ENCODE measurements at regions not wholly inside any gene's neighbourhood (a gene's known extent, or its start where the extent isn't known, plus 50 kb on each side); places are given as distances from the start of the nearest gene placed in this dataset.

GRCh38 chr1:5758000-5758858 is 234.0 kb downstream of the NPHP4 start (continued):
- no peak for TF ChIP-seq ATF3 (IDR thresholded peaks at IDR 0.05)
- no peak for TF ChIP-seq EGR1 (IDR thresholded peaks at IDR 0.05; ENCODE audit: low read depth)
- TF ChIP-seq MAX (IDR thresholded peaks at IDR 0.05) = no peak
- TF ChIP-seq ZNF274 (IDR thresholded peaks at IDR 0.05; ENCODE audit: low read depth, low read length) = no peak
- no peak for TF ChIP-seq POLR2A (IDR thresholded peaks at IDR 0.05; ENCODE audit: borderline replicate concordance, extremely low read depth, insufficient read depth, insufficient read length)
- TF ChIP-seq CBX3 (IDR thresholded peaks at IDR 0.05; ENCODE audit: low read depth) = no peak

GRCh38 chr1:5757187-5757805 is 234.9 kb downstream of the NPHP4 start:
- no peak overlapping the region for H2AFZ ChIP-seq (ENCODE audit: low read depth, low read length, poor library complexity, severe bottlenecking)
- H3K79me2 ChIP-seq (ENCODE audit: insufficient read depth, low read length) = no peaks in the 10 kb centered on the region
- DNase-seq (ENCODE audit: low read depth, low spot score) = no peak
- no peaks in the 10 kb centered on the region for H3K9me2 ChIP-seq (ENCODE audit: insufficient read depth)
- RAD21 ChIA-PET (ENCODE audit: low non-redundant PET in 1 of 2, low total read pairs in 2 of 2, uncharacterized antibody in 2 of 2, unreplicated experiment in 2 of 2) = no interaction called here
- H3K36me3 ChIP-seq (ENCODE audit: control insufficient read depth in 1 of 2, insufficient read depth in 2 of 2, low read length in 2 of 2) = no peaks in the 10 kb centered on the region
- intact Hi-C loops (cut with micrococcal nuclease) = no loop called here
- ATAC-seq = no peak
- POLR2A ChIA-PET = no interaction called here
- no TSS peak for BruUV-seq (replicated peaks)
- no peak overlapping the region for H3K4me2 ChIP-seq (ENCODE audit: low read length)
- H3K9me3 ChIP-seq (ENCODE audit: control insufficient read depth in 1 of 2, insufficient read depth in 1 of 2, low read depth in 1 of 2, low read length in 2 of 2) = peaks cover 0 to 5% of the 10 kb centered on the region in 2 experiments; a peak in 1 of 4 replicates
- CTCF ChIA-PET = no interaction called here
- H3K27me3 ChIP-seq (ENCODE audit: insufficient read depth, low read length) = no peaks in the 10 kb centered on the region
- H3K4me3 ChIP-seq (replicated peaks in 1 of 2; ENCODE audit: low read depth in 1 of 2, low read length in 2 of 2) = no peak overlapping the region
- no peak overlapping the region for H3K9ac ChIP-seq (ENCODE audit: low read length)
- no peaks in the 10 kb centered on the region for H4K20me1 ChIP-seq (ENCODE audit: insufficient read depth)
- no peaks in the 10 kb centered on the region for H3K4me1 ChIP-seq (ENCODE audit: control insufficient read depth in 1 of 2, insufficient read depth in 2 of 2, low read length in 2 of 2)
- H3K27ac ChIP-seq (ENCODE audit: low read depth, low read length) = no peak overlapping the region
- TF ChIP-seq MAX (IDR thresholded peaks at IDR 0.05) (no peak), TCF7L2 (IDR thresholded peaks at IDR 0.05; ENCODE audit: borderline replicate concordance, extremely low read depth, insufficient read depth, insufficient read length) (no peak), SRF (IDR thresholded peaks at IDR 0.05; ENCODE audit: low read depth) (no peak), CBX3 (IDR thresholded peaks at IDR 0.05; ENCODE audit: low read depth) (no peak), RAD21 (IDR thresholded peaks at IDR 0.05; ENCODE audit: low read depth) (no peak), ZNF274 (IDR thresholded peaks at IDR 0.05; ENCODE audit: low read depth, low read length) (no peak), EGR1 (IDR thresholded peaks at IDR 0.05; ENCODE audit: low read depth) (no peak), ZBTB33 (IDR thresholded peaks at IDR 0.05; ENCODE audit: extremely low read depth, insufficient replicate concordance, low read length) (no peak), YY1 (IDR thresholded peaks at IDR 0.05; ENCODE audit: extremely low read depth, insufficient replicate concordance, low read depth, low read length) (no peak), ZFX (IDR thresholded peaks at IDR 0.05) (no peak), CEBPB (IDR thresholded peaks at IDR 0.05; ENCODE audit: low read depth) (no peak), ELF1 (IDR thresholded peaks at IDR 0.05; ENCODE audit: borderline replicate concordance, low read depth) (no peak), FOSL1 (IDR thresholded peaks at IDR 0.05; ENCODE audit: low read depth) (no peak), EZH2phosphoT487 (IDR thresholded peaks at IDR 0.05; ENCODE audit: borderline replicate concordance) (no peak), EZH2 (IDR thresholded peaks at IDR 0.05) (no peak), REST (IDR thresholded peaks at IDR 0.05; ENCODE audit: low read depth) (no peak)

Data from HCT116 (cell line).